ENCODE measurements at regions not wholly inside any gene's neighbourhood (a gene's known extent, or its start where the extent isn't known, plus 50 kb on each side); places are given as distances from the start of the nearest gene placed in this dataset.

GRCh38 chr9:118215549-118215948, 511.3 kb downstream of the TLR4 start:
- no peak for DNase-seq

DNA sequence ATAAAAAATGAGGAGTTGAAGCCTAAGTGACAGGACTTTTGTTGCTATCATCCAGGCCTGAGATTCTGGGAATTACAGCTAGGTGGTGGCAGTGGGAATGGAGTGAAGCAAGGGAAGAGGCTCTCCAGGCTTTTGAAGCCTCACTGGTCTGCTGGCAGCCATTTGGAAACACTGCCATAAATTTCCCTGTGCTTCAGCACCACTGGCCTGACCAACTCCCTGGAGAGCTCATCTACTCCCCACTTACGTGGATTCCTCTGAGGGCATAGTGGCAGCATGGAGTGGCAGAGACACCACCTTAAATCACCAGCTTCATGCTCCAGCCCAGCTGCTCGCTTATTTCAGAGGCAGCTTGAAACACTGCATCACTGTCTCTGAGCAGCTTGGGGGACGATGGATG, 518.2 kb downstream of the TLR4 start:
- DNase-seq, result no peak

DNA sequence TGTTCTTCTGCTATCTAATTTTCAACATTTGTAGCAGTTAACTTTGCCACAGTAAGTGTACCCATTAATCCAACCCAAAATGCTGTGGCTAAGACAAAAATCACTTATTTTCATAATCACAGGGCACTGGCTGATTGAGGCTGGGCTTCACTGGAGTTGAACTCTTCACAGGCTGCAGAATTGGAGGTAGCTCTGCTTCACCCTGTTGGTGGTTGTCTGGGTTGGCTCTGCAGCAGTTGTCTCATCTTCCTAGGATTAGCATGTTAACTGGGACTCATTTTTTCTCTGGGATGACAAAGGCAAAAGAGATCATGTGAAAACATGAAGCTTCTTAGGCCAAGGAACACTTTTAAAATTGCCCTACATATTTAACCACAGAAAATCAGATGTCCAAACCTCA, 518.9 kb downstream of the TLR4 start:
- no peak for DNase-seq

DNA sequence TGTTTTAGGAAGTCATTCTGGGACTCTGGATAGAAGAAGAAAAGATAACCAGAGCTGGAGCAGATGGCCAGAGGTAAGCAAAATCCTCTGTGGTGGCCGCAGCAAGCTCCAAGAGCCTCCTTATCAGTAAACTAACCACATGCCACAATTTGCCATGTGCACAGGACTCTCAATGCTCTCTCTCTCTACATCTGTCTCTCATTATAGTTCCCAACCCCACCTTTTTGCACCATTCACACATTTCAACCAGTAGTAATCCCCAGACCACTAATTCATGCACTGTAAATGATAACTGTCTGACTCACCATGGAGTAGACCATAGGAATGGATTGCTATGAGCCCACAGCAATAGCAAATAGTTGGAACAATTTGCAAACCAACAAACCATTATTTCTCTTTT, 526.1 kb downstream of the TLR4 start:
- DNase-seq, result no peak

DNA sequence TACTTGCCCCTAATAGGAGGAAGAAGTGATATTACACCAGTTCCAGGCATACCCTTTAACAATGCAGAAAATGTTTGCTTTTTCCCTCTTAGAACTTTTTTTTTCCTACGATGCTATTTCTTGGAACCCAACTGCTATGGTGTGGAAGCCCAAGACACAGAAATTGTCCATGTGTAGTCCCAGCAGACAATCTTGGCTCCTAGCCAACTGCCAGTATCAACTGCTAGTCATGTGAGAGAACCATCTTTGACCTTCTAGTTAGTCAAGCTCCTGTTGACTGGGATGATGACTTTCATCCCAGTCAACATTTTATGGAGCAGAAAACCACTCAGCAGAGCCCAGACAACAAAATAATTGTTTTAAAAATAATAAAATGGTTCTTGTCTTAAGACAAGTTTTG, 532.4 kb downstream of the TLR4 start:
- DNase-seq, result no peak

- DNase-seq, result no peak
Observed at GRCh38 chr9:118238139-118238538, 533.9 kb downstream of the TLR4 start.

- no peak for DNase-seq
Observed at GRCh38 chr9:118252027-118252426, 547.8 kb downstream of the TLR4 start.

GRCh38 chr9:118262191-118262590, 558.0 kb downstream of the TLR4 start:
- no peak for DNase-seq

- no peak for DNase-seq
Observed at GRCh38 chr9:118263949-118264348, 559.7 kb downstream of the TLR4 start.

- DNase-seq, result no peak
Observed at GRCh38 chr9:118268046-118268445, 563.8 kb downstream of the TLR4 start.

DNA sequence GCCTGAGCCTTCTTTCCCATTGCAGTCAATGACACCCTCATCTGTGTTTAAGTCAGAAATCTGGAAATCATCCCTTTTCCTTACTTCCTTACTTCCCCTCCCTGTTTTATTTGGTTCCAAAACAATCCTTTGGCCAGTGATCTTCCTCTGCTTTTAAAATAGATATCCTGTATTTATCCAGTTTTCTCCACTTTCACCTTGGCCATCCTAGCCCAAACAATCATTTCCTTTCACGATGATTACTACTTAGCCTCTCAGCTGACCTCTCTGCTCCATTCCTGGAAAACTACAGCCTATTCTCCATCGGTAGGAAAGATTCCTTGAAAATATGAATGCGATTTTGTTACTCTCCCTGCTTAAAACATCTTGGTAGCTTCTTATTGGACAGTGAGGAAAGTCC, 565.4 kb downstream of the TLR4 start:
- DNase-seq, result no peak

GRCh38 chr9:118271331-118271730, 567.1 kb downstream of the TLR4 start:
- DNase-seq, result no peak

GRCh38 chr9:118271936-118272335, 567.7 kb downstream of the TLR4 start:
- no peak for DNase-seq

GRCh38 chr9:118273048-118273447, 568.8 kb downstream of the TLR4 start:
- DNase-seq, result no peak

DNA sequence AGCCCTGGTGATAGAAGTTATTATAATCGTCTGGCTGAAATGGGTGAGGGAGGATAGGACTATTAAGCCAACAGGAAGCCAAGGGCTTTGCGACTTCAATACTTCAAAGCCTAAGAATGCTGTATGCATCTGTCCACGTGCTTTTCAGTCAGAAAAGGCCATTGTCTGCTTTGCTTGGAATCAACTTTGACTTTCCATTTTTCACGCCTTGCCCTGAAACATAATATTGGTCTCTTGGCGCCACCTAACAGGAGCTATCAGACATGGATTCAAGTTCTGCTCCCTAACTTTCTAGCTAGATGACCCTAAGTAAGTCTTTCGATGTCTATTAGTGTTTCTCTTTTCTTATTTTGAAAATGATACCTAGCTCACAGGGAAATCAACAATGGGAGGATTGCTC, 572.6 kb downstream of the TLR4 start:
- no peak for DNase-seq

- DNase-seq, result no peak
Observed at GRCh38 chr9:118281772-118282171, 577.6 kb downstream of the TLR4 start.

DNA sequence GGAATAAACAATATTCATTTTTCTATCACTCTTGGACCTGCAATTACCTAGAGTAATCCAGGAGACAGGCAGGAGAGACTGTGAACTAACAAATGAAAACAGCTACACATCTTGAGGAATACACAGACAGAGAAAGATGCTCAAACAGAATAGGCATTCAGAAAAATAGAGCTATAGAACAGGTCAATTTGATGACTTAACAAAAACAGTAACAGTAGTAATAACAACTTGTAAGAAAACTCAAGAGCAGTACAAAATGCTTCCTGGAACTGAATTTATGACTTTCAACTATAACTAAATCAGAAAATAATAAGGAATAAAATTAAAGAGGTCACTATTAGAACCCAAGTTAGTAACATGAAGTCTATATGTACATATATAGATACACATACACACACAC, 579.3 kb downstream of the TLR4 start:
- no peak for DNase-seq

- no peak for DNase-seq
Observed at GRCh38 chr9:118290116-118290515, 585.9 kb downstream of the TLR4 start.

DNA sequence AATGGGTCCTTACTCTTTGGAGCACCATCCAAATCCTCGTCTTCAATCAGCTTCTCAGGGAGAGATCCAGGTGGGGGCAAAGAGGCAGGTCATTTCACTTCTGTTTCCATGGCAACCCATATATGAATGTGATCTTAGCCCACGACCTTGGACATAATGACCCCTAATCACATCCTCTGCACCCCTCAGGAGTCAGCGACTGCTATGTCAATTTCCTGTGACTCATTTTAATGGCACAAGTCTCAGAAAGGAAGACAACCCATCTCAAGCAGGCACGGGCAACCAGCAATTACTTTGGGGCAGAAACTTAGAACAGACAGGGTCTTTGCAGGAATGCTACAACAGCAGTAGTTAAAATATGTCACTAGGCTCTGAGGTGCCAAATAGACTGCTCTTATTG, 591.2 kb downstream of the TLR4 start:
- no peak for DNase-seq

GRCh38 chr9:118302721-118303120, 598.5 kb downstream of the TLR4 start:
- no peak for DNase-seq

- DNase-seq, result no peak
Observed at GRCh38 chr9:118303216-118303615, 599.0 kb downstream of the TLR4 start.

GRCh38 chr9:118305331-118305730, 601.1 kb downstream of the TLR4 start:
- DNase-seq, result no peak

- DNase-seq, result no peak
Observed at GRCh38 chr9:118306801-118307200, 602.6 kb downstream of the TLR4 start.

GRCh38 chr9:118313965-118314364, 609.8 kb downstream of the TLR4 start:
- DNase-seq, result no peak

DNA sequence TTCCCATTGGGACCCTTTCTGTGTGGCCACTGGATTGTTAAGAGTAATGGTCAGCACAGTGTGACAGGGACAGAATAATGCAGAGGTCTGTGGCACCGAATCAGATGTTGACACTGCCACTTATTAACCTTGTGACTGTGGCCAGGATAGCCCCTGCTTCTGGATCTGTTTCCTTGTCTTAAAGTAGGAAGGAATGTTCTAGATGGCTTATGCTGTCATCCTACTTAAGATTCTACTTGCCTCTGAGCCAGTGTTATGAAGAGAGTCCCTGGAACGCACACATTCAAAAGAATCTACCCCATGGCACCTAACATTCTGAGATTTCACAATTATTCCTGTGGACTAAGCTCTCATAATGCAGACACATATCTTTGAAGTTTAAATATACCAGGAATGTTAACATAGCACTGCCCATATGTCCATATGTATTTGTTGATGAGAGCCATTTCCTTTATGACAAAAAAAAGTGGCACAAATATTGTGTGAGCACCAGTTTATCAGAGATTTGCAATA, 612.7 kb downstream of the TLR4 start:
- DNase-seq, result no peak

All from GOT3 (cell line).